HepG2 (cell line): ENCODE measurements at regions not wholly inside any gene's neighbourhood (a gene's known extent, or its start where the extent isn't known, plus 50 kb on each side); places are given as distances from the start of the nearest gene placed in this dataset.

ENCODE experiments used
- ATAC-seq: fragments of 200-7000 bp; cut with Tn5 transposase; 3 replicates; pipeline ENCODE4 v1.9.1; 2020; ENCODE audit warnings: mild to moderate bottlenecking, moderate library complexity
- BruUV-seq: library from RNA; stranded (reverse); fragments of 400-500 nt; replicated peaks from 2 replicates; lab custom pipeline; 2021; lab: Mats Ljungman, UMichigan
- CTCF ChIA-PET: fragments of 300-600 bp; formaldehyde crosslinking; extraction: SDS; loops from one replicate; lab custom pipeline; 2021; ENCODE audit warnings: low total read pairs, inconsistent platforms, low intra/inter-chr PET ratio; lab: Yijun Ruan, JAX
- POLR2A ChIA-PET: fragments of 350-600 bp; sonication (Branson Sonifier 250); formaldehyde crosslinking; loops from one replicate; lab custom pipeline; 2020; ENCODE audit warnings: antibody characterized with exemption, inconsistent platforms; lab: Yijun Ruan, JAX
- DNase-seq: peaks from one replicate; pipeline ENCODE4 v3.0.0-alpha.2; 2015; ENCODE audit warnings: low spot score
- FAIRE-seq: peaks from 3 replicates; lab custom pipeline; 2011; peaks lifted over from hg19 to GRCh38; lab: Jason Lieb, UNC
- H2AFZ ChIP-seq: one replicate; pipeline ENCODE4 v1.6.1; 2011; ENCODE audit warnings: low read length, inconsistent platforms
- H3K27ac ChIP-seq: fragments of 300-600 bp; 3 replicates; pipeline ENCODE4 v1.8.0; 2011; ENCODE audit warnings: mixed run types, mild to moderate bottlenecking, mixed read lengths, low read length, inconsistent platforms; ENCODE audit not compliant: insufficient read depth; ENCODE audit errors: extremely low read length
- H3K27me3 ChIP-seq, 2 experiments: fragments of 200-600 bp in 1 of 2; 2 replicates in 1 of 2; 3 replicates in 1 of 2; pipeline versions ENCODE4 v1.6.0 to v1.8.0; 2011; ENCODE audit warnings: low read length in 2 of 2, mild to moderate bottlenecking in 2 of 2, moderate library complexity in 2 of 2, inconsistent platforms in 1 of 2; ENCODE audit not compliant: insufficient read depth in 2 of 2, control insufficient read depth in 1 of 2
- H3K36me3 ChIP-seq, 2 experiments: fragments of 200-600 bp in 1 of 2; replicated peaks in 1 of 2; 2 replicates in 1 of 2; 3 replicates in 1 of 2; pipeline versions ENCODE4 v1.5.1 to v1.8.0; 2011; ENCODE audit warnings: low read length in 2 of 2, inconsistent platforms in 1 of 2; ENCODE audit not compliant: insufficient read depth in 2 of 2, control insufficient read depth in 1 of 2
- H3K4me1 ChIP-seq: 2 replicates; pipeline ENCODE4 v1.5.1; 2012; ENCODE audit warnings: low read length, inconsistent platforms; ENCODE audit not compliant: insufficient read depth
- H3K4me2 ChIP-seq: 2 replicates; pipeline ENCODE4 v1.6.0; 2011; ENCODE audit warnings: low read depth, low read length, inconsistent platforms
- H3K4me3 ChIP-seq, 3 experiments: fragments of 200-600 bp in 1 of 3; sonication (generic), shearing (Covaris generic) in 1 of 3; replicated peaks in 1 of 3; 2 replicates each; pipeline ENCODE4 v1.5.1; 2011 to 2016; ENCODE audit warnings: low read length in 3 of 3, inconsistent platforms in 2 of 3, low read depth in 2 of 3, mild to moderate bottlenecking in 2 of 3, control low read depth in 1 of 3, mixed read lengths in 1 of 3; ENCODE audit not compliant: insufficient read depth in 1 of 3
- H3K79me2 ChIP-seq: one replicate; pipeline ENCODE4 v1.6.1; 2011; ENCODE audit warnings: low read length, inconsistent platforms; ENCODE audit not compliant: insufficient read depth
- H3K9ac ChIP-seq: 2 replicates; pipeline ENCODE4 v1.6.0; 2011; ENCODE audit warnings: mild to moderate bottlenecking, low read depth, low read length, inconsistent platforms; ENCODE audit not compliant: insufficient read depth
- H3K9me3 ChIP-seq: 2 replicates; pipeline ENCODE4 v1.5.1; 2012; ENCODE audit warnings: mild to moderate bottlenecking, low read length
- H4K20me1 ChIP-seq: 2 replicates; pipeline ENCODE4 v1.6.0; 2011; ENCODE audit warnings: inconsistent platforms, mild to moderate bottlenecking, low read length, moderate library complexity; ENCODE audit not compliant: insufficient read depth
- HNF1A ChIP-seq, 2 experiments: sonication (generic) in 1 of 2; formaldehyde crosslinking in 1 of 2; IDR thresholded peaks; 2 replicates each; pipeline versions ENCODE4 v1.4.0 to v1.6.1; 2016 to 2020; ENCODE audit warnings: borderline replicate concordance in 1 of 2, low read depth in 1 of 2, mild to moderate bottlenecking in 1 of 2, missing genetic modification reagents in 1 of 2
- NFRKB ChIP-seq: fragments of 450-650 bp; IDR thresholded peaks from 2 replicates; pipeline ENCODE4 v1.6.1; 2017
- SKIL ChIP-seq: sonication (generic); formaldehyde crosslinking; IDR thresholded peaks from 2 replicates; pipeline ENCODE4 v1.8.0; 2022; ENCODE audit warnings: missing genetic modification reagents, mild to moderate bottlenecking, moderate library complexity, borderline replicate concordance
- ZBTB33 ChIP-seq: sonication (generic); formaldehyde crosslinking; IDR thresholded peaks from 2 replicates; pipeline ENCODE4 v1.4.0; 2020; ENCODE audit warnings: missing genetic modification reagents
- ZNF432 ChIP-seq: sonication (generic); formaldehyde crosslinking; IDR thresholded peaks from 2 replicates; pipeline ENCODE4 v1.5.0; 2020; ENCODE audit warnings: missing genetic modification reagents, mild to moderate bottlenecking, borderline replicate concordance
- ZNF788 ChIP-seq: sonication (generic); formaldehyde crosslinking; IDR thresholded peaks from 2 replicates; pipeline ENCODE4 v1.5.0; 2020; ENCODE audit warnings: mild to moderate bottlenecking, missing genetic modification reagents, borderline replicate concordance
- ZNF883 ChIP-seq: sonication (generic); formaldehyde crosslinking; IDR thresholded peaks from 2 replicates; pipeline ENCODE4 v1.5.1; 2020; ENCODE audit warnings: mild to moderate bottlenecking, missing genetic modification reagents; ENCODE audit errors: not compliant biosample characterization
- WGBS: methylation state at CpG from one replicate; pipeline ENCODE4 v1.1.6; 2017; ENCODE audit warnings: low lambda C conversion rate; 5-methylcytosine and 5-hydroxymethylcytosine counted together
- in situ Hi-C: cut with HindIII; loops from 2 replicates; pipeline ENCODE4 v1.10.0; 2017; ENCODE audit warnings: low pct_unique_long_range_greater_than_20kb; ENCODE audit not compliant: extremely low pct_ligation_motif_present
- intact Hi-C: fragments of 100-400 bp; cut with micrococcal nuclease; formaldehyde crosslinking; loops from one replicate; pipeline ENCODE4 v1.10.0; 2022; ENCODE audit not compliant: unreplicated experiment

- intact Hi-C loops (no loop called here), in situ Hi-C loops (no loop called here)
- H3K36me3 ChIP-seq: no peaks in the 10 kb centered on the region
- TF ChIP-seq ZNF788 (CRISPR knock-in tag) (no peak), HNF1A (IDR thresholded peaks at IDR 0.05; ENCODE audit: low read depth) (no peak), HNF1A (CRISPR knock-in tag; IDR thresholded peaks at IDR 0.05; ENCODE audit: borderline replicate concordance) (no peak), ZNF883 (no peak), NFRKB (no peak), ZNF432 (no peak), ZBTB33 (no peak), SKIL (CRISPR knock-in tag) (no peak)
- BruUV-seq: no TSS peak
- DNase-seq (no peak), FAIRE-seq (no peak), ATAC-seq (no peak)
- H3K4me2 ChIP-seq: no peak overlapping the region
- H3K4me3 ChIP-seq: no peak overlapping the region
- H3K9ac ChIP-seq: no peak overlapping the region
- H4K20me1 ChIP-seq: no peaks in the 10 kb centered on the region
- H3K27me3 ChIP-seq: no peaks in the 10 kb centered on the region
- ChIA-PET CTCF (no interaction called here), POLR2A (no interaction called here)
- H3K27ac ChIP-seq: no peak overlapping the region
- no peaks in the 10 kb centered on the region for H3K9me3 ChIP-seq
- 0% methylated on average over 2 of the region's 2 CpGs for WGBS
- H2AFZ ChIP-seq: no peak overlapping the region
- no peaks in the 10 kb centered on the region for H3K79me2 ChIP-seq
- H3K4me1 ChIP-seq: no peaks in the 10 kb centered on the region
These were observed 394.4 kb downstream of the PCNX1 start for GRCh38 chr14:71301611-71302010.
